GM19397 (cell line): ENCODE measurements at regions not wholly inside any gene's neighbourhood (a gene's known extent, or its start where the extent isn't known, plus 50 kb on each side); places are given as distances from the start of the nearest gene placed in this dataset.
A peak's percentile ranks its signal among the peaks of the same experiment; 100 is the strongest.

Experiments used
- ATAC-seq: cut with Tn5 transposase; IDR thresholded peaks from one replicate; pipeline ENCODE4 v1.9.1; 2021; ENCODE audit warnings: mild to moderate bottlenecking, moderate library complexity; ENCODE audit not compliant: unreplicated experiment

DNA sequence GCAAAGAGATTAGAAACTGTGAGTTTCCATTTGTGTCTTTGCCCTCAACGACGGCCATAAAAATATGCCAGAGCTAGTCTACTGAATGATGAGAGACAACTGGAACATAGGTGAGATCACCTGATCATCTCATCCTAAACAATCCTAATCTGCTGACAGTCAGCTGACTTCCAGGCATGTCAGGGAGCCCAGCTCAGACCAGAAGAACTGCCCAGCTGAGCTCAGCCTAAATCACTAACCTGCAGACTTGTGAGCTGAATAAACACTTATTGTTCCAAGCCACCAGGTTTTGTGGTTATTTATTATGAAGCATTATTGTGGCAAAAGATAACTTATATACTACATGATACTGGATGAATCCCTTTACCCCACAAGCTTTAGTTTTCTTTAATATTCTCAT, 118.9 kb upstream of the PLEKHG7 start:
- no peak for ATAC-seq

DNA sequence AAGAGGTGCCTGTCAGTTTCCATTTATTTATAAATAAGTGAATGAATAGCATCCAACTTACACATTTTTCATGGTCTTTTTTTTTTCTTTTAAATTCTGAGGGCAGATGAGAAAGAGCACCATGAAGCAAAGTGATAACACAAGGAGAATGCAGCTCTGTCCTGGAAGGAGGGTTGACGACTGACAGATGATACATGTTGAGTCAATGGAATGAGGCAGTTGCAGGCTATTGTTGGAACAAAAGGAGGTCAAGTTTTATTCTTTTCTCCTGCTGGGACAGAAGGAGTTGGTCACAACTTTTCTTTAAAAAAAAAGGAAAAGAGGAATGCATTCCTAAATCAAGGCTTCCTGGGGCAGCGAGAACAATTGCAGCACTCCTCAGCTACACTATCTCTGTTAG, 119.9 kb upstream of the PLEKHG7 start:
- no peak for ATAC-seq

DNA sequence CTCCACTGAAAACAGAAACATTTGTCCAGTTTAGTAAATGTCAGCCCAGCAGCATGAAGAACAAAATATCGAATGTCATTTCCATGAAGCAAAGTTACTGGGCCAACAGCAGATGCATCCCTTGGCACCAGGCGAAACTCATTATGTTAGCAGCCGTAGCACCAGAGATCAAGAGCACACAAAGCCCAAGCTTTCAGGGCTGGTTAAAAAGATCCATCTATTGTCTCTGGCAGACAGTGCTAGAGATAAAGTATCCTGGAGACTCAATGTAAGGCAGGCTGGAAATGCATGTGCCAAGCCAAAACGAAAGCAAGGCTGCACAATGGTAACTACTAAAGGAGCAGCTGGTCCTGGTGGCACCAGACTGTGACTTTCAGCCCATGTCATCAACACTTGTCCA, 120.3 kb upstream of the PLEKHG7 start:
- no peak for ATAC-seq

DNA sequence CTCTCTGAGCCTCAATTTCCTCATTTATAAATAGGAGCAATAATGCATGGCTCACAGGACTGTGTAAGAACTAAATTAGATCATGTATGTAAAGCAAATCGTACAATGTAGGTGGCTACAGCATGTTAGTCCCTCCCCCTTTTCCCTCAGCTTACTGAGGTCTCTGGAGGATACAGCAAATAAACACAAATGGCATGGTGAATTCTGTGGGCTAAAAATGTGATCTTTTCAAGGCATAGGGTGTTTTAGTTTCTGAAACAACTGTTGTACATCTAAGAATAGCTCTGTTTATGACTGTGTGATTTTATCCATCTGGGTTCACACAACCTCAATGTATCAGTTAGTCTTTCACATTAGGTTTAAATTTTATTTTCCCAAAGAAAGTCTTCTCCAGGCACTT, 121.2 kb upstream of the PLEKHG7 start:
- no peak for ATAC-seq

DNA sequence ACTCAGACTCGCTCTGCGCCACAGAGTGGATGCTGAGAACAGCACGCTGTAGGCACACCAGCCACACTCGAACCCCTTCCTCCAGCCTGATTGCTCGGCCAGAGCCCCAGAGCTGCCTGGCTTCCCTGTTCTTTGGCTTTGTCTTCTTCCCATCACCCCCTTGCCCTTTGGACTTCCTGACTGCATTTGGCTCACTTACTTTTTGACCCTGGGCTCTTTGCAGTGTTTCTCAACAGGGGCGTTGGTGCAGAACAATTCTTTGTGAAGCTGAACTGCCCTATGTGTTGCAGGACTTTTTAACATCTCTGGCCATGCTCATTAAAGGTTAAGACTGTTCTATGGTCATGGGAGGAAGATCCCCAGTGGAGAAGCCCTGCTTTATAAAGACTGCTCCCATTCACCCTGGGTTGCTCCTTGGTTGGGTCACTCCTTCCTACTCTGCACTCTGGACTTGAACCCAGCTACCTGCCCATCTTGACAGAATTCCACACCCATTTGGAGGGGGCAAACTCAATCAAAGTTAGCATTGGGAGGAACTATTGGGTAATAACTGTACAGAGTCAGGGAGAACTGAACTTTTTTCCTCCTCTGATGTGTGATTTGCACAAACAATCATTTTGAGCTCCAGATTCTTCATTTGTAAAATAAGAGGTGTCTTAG, 127.7 kb upstream of the PLEKHG7 start:
- ATAC-seq = no peak

DNA sequence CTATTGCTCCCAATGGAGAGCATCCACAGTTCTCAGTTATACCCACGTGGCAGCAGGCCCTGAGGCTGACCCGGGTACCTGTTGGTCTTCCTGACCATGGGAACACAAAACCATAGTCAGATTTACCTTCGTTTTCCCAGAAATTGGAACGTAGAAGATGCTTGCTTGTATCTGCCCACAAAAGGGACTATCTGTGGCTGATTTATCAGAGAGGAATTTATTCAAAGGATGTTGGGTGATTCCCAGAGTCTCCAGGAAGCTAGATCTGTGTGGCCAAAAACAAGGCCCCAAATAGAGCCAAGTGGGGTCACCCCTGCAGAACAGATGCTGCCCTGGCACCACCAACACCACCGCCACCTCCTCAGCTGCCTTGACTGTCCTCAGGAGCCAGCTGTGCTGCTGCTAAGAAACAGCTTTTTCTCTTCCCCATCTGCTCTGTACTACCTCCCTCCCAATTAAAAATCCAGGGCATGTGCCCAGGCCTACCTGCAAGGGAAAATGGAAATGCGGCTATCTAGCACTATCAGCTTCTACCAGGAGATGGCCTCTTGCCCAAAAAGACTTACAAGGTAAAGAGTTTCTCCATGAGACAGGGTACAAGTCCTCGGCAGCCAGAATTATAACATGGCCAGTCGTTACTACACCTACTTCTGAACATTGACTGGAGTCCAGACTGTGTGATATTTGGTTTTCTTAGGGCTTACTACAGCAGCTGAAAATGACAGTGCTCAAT, 128.6 kb upstream of the PLEKHG7 start:
- no peak for ATAC-seq

DNA sequence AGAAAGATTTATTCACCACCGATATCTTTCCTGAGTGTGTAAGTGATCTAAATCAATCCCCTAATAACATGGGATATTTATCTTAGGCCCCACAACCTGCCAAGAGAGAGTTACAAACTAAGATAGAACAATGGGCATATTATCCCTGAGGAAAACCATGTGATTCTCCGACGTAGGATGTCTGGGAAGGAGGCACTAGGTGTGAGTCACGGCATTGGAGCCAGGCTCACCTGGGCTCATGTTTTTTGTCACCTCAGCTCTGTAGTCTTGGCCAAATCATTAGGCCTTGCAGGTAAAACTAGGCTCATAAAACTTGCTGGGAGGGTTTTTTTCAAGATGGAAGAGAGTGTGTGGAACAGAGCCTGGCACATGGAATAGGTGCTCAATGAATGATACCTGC, 129.7 kb upstream of the PLEKHG7 start:
- no peak for ATAC-seq

DNA sequence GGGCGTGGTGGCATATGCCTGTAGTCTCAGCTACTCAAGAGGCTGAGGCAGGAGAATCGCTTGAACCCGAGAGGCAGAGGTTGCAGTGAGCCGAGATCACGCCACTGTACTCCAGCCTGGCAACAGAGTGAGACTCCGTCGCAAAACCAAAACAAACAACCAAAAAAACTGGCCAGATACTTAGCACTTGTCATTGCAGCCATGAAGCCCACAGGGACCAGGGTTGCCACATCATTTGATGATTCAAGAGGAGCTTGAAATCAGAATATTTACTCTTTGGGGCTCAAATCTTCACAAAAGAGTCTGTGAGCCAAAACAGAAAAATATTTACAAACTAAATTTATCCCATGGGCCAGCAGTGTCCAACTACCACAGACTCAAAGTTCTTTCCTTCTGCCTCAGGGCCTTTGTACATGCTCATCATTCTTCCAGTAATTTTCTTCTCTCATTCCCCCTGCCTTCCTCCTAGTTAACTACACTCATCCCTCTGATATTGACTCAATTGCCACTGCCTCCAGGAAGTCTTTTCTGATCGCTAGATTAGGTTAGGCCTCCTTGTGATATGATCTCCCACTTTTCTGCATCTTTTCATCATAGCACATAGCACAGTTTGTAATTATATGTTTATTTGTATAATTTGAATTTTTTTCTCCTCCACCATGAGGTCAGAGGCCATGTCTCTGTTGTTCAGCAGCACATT, 130.8 kb upstream of the PLEKHG7 start:
- no peak for ATAC-seq

DNA sequence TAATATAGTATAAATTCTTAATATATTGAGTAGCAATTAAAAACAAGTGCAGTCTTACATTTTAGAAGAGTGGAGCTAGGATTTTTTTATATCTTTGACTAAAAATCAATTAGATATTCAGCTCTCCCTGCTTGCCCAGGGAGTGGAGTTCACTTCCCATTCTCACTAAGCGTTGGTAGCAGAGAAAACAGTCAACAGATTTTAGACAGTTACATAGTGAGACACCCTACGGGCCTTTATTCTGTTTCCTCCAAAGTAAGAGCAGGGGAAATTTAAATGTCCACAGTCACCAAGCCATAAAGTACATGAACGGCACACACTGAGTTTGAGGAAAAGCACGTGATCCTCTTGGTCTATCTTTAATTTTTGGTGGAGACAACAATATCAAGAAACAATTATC, 131.6 kb upstream of the PLEKHG7 start:
- ATAC-seq = no peak

DNA sequence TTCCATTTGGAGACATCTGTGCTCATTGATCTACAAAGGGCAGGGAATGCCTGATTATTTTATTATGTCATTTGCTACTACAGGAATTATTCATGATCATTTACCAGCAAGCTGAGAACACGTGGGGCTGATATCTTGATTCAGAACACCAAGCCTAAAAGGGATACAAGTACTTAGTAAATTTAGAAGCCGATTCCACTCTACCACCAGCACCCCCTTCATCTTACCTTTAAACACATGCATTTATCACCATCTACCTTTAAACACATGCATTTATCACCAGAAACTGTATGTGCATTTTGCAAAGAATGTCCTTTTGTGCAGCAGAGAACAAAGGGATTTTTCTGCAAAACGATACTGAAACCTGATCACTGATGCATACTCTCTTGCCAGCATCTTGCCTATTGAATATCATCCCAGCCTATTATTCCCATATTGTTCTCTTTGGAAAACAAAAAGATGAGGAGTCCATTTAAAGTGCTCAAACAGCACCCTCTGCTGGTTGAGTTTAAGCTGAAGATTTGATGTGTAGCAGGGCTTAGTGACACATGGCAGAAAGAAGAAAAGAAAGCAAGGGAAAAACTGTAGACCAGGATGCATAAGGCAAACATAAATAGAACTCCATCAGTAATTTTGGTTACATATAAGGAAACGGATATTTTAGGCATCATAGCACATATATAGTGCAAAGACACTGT, 132.6 kb upstream of the PLEKHG7 start:
- peak; percentile 69 for ATAC-seq

DNA sequence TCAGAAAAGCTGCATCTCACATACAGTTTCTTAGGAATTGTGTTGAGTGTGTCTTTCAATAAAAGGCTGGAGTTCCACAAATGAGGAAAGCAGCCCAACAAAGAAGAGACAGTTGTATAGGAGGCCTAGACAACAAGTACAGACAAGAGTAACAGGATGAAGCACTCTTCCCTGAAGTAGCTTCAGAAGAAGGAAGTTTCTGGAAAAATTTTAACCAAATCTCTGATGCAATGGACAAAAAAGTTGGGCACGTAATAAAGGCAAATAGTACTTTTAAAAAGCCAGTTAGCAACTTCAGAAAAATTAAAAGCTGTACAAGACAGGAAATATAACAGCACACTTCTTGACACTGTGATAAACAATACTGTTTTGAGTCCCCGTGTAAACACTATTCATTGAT, 134.1 kb upstream of the PLEKHG7 start:
- ATAC-seq = no peak

DNA sequence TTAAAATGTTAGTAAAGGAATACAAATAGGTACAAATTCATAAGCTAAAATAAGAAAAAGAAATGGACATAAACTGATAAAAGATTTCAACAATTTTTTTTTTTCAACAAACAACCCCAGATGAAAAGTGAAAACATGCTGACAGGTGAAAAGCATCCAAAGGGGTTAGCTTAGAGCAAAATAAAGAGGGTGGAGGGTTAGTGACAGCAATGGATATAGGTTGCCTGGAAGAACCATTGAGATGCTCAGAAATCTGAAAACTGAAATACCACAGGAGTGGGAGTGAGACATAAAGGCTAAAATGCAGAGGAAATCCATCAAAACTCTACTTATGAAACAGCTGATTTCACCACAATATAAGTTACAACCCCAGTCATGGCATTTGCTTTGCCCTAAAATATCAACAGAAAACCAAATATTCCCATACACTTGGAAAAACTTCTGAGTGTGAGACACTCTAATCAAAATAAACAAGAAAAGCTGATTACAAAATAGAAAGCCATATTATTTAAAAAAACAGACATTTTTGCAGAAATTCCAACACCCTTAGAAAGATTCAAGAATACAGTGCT, 136.3 kb upstream of the PLEKHG7 start:
- ATAC-seq = no peak

DNA sequence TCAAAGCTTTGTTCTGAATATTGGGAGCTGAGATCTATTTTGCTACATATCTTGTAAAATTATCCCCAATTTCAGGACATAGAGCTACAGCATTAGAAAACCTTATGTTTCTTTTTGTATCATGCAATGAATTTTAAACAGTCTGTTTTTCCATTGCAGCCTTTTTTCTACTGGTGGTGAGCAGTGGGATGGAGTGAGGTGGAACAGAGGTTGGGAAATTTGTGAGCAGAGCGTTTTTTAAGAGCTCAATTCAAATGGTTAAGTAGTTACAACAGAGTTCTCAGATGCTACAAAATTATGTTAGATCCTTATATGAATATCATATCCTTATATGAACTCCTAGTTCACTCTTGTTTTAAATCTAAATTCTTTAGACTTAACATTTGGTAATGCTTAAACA, 139.0 kb upstream of the PLEKHG7 start:
- no peak for ATAC-seq

DNA sequence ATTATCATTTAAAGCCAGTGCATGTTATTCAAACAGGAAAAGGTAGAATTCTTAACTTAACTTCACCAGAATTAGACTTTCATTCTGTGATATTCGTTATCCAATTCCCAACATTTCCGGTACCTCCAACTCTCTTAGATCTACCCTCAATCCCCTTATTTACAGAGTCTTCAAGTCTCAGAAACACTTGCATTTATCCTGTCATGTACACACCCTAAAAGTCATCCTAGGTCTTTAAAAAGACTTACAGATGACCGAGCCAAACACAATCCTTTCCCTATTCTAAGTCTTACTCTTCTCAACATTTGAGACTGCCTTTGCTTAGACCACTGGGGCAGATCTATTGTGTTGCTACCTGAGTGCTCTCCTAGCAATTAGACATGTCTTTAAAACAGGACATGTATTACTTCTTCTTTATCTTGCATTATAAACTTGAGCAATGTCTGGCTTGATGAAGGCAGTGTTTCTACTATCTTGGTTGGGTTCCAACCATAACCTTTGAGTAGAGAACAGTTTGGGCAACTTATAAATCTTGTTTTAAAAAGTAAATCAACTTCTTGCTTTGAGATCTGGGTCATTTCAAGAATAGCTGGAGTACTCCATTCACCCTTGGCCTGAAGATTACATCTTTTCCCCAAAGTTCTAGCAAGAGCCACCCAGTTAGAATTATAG, 140.6 kb upstream of the PLEKHG7 start:
- no peak for ATAC-seq

DNA sequence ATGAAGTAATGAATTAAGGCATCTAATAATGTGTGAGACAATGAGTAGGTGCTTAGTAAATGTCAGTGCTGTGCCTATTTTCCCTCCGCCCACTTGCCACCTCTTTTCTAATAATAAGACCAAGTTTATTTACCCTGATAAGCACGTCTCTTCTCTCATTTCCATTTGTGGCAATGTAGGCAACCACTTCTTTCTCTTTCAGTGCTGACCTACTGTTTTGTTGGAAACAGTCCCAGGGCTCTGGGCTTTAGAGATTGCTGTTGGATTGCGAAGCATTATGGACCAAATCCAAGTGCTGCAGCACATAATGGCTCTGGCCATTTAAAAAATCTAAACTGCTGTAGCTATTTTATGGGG, 141.3 kb upstream of the PLEKHG7 start:
- no peak for ATAC-seq

DNA sequence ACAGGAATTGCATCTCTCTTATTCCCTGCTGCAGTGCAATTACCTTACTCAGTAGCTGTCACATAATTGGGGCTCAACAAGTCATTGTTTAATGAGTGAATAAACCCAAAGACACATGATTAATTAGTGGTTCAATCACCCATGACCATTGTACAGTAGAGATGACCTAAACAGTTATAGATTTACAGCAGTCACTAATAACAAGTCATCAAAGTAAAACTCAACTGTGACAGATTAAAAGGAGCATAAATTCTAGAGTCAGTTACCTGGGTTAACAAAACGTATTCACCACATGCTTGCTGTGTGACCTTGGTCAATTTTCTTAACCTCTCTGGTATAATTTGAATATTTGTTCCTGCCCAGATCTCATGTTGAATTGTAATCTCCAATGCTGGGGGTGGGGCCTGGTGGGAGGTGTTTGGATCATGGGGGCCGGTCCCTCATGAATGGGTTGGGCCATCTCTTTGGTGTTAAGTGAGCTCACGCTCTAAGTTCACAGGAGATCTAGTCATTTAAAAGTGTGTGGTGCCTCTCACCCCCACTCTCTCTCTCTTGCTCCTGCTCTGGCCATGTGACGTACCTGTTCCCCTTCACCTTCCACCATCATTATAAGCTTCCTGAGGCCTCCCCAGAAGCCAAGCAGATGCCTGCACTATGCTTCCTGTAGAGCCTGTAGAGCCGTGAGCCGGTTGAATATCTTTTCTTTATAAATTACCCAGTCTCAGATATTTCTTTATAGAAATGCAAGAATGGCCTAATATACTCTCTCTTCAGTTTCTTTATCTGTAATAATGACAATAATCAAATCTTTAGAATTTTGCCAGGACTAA, 141.9 kb upstream of the PLEKHG7 start:
- ATAC-seq = no peak

DNA sequence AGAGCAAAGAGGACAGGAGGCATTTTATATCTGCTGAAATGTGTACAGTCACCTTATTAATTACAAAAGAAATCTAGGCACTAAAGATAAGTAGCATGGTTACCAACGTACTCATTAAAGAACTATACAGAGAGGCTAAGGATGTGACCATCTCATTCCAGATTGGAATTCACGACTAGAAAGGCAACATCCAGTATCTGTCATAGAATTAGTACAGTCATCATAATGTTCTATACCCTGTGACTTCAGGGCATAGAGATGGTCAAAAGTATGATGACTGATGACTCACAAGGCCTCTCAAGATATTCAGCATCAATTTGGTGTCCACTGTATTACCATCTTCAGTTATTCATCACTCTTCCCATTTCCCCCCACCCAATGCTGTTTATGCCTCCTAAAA, 144.0 kb upstream of the PLEKHG7 start:
- no peak for ATAC-seq

DNA sequence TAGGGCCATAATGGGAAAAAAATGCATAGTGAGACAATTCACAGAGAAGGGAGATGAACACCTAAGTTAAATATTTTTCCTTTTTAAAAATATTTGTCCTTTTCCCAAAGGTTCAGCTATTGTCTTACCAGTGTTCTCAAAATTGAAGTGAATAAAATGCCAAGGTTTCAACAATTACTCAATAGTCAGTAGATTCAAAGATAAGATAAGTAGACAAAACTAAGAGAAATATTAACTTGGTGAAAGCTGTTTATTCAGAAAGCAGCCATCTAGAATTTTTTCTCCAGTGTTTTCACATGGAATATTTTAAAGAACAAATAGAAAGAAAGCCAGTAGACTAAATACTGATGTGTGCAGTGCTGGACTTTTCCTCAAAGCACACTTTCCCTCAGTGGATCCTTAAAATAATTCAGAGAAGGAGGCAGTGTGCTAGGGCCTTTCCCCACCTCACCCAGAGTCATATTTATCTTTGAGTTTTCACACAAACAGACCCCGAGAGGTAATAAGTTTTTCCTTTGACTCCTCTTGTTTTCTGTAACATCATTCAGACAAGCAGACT, 144.5 kb upstream of the PLEKHG7 start:
- ATAC-seq = no peak

DNA sequence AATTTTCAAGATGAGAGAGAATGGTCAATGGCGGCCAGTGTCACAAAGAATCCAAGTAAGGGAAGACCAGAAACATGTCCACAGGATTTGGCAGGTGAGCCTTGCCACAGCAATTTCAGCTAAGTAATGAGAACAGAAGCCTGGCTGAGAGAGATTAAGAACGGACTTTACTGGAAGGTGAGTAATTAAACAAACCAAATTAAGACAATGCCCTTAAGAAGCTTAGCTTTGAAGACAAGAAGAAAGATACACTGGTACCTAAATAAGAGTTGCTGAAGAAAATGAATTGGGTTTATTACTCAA, 145.4 kb upstream of the PLEKHG7 start:
- ATAC-seq = no peak
